ENCODE measurements at regions not wholly inside any gene's neighbourhood (a gene's known extent, or its start where the extent isn't known, plus 50 kb on each side); places are given as distances from the start of the nearest gene placed in this dataset.

GRCh38 chr3:94525043-94525442 lies 462.2 kb downstream of the NSUN3 start:
- peaks cover 6% of the 10 kb centered on the region for H3K9me3 Mint-ChIP-seq (ENCODE audit: low read depth)
- no peak for DNase-seq (ENCODE audit: low spot score, unreplicated experiment)
- H3K4me1 Mint-ChIP-seq (ENCODE audit: low read depth), result peaks cover 41% of the 10 kb centered on the region
- H3K27me3 Mint-ChIP-seq, result no peaks in the 10 kb centered on the region
- H3K4me3 Mint-ChIP-seq (ENCODE audit: low read depth), result peak overlapping the region; percentile 0
- peak overlapping the region; percentile 85 for H3K27ac Mint-ChIP-seq
- TF ChIP-seq, protein P1, sequence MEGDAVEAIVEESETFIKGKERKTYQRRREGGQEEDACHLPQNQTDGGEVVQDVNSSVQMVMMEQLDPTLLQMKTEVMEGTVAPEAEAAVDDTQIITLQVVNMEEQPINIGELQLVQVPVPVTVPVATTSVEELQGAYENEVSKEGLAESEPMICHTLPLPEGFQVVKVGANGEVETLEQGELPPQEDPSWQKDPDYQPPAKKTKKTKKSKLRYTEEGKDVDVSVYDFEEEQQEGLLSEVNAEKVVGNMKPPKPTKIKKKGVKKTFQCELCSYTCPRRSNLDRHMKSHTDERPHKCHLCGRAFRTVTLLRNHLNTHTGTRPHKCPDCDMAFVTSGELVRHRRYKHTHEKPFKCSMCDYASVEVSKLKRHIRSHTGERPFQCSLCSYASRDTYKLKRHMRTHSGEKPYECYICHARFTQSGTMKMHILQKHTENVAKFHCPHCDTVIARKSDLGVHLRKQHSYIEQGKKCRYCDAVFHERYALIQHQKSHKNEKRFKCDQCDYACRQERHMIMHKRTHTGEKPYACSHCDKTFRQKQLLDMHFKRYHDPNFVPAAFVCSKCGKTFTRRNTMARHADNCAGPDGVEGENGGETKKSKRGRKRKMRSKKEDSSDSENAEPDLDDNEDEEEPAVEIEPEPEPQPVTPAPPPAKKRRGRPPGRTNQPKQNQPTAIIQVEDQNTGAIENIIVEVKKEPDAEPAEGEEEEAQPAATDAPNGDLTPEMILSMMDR (IDR thresholded peaks at IDR 0.05; ENCODE audit: unreplicated experiment), result peak; percentile 74
- H3K36me3 Mint-ChIP-seq (ENCODE audit: insufficient read depth), result no peaks in the 10 kb centered on the region

- H3K4me1 Mint-ChIP-seq (ENCODE audit: low read depth), result peaks cover 24% of the 10 kb centered on the region
- no peak overlapping the region for H3K27ac Mint-ChIP-seq
- no peak overlapping the region for H3K4me3 Mint-ChIP-seq (ENCODE audit: low read depth)
- no peaks in the 10 kb centered on the region for H3K36me3 Mint-ChIP-seq (ENCODE audit: insufficient read depth)
- TF ChIP-seq, protein P1 (IDR thresholded peaks at IDR 0.05; ENCODE audit: unreplicated experiment), result no peak
- DNase-seq (ENCODE audit: low spot score, unreplicated experiment), result no peak
- peaks cover 7% of the 10 kb centered on the region for H3K9me3 Mint-ChIP-seq (ENCODE audit: low read depth)
- H3K27me3 Mint-ChIP-seq, result no peaks in the 10 kb centered on the region
Measured at GRCh38 chr3:94529816-94530215, 467.0 kb downstream of the NSUN3 start.

DNA sequence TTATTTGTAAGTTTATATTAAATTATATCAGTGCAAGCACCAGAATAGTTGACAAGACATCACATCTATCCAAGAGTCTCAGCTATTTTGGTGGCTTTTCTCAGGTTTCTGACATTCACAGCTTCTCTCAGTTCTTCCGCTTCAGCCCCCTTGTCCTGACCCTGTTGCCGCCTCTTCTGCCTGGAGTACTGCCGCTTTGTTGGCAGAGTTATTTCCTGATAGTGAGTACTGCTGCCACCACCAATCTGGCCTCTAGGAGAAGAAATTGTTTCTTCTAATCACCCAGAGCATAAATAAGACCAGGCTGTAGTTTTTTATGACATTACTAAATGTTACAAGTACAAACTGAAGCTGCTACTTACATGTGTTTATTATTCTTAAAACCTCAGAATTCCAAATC lies 470.1 kb downstream of the NSUN3 start:
- no peaks in the 10 kb centered on the region for H3K36me3 Mint-ChIP-seq (ENCODE audit: insufficient read depth)
- H3K27ac Mint-ChIP-seq, result no peak overlapping the region
- no peak for DNase-seq (ENCODE audit: low spot score, unreplicated experiment)
- H3K9me3 Mint-ChIP-seq (ENCODE audit: low read depth), result peaks cover 7% of the 10 kb centered on the region
- peaks cover 3% of the 10 kb centered on the region for H3K4me1 Mint-ChIP-seq (ENCODE audit: low read depth)
- H3K4me3 Mint-ChIP-seq (ENCODE audit: low read depth), result no peak overlapping the region
- TF ChIP-seq, protein P1 (IDR thresholded peaks at IDR 0.05; ENCODE audit: unreplicated experiment), result no peak
- H3K27me3 Mint-ChIP-seq, result no peaks in the 10 kb centered on the region

DNA sequence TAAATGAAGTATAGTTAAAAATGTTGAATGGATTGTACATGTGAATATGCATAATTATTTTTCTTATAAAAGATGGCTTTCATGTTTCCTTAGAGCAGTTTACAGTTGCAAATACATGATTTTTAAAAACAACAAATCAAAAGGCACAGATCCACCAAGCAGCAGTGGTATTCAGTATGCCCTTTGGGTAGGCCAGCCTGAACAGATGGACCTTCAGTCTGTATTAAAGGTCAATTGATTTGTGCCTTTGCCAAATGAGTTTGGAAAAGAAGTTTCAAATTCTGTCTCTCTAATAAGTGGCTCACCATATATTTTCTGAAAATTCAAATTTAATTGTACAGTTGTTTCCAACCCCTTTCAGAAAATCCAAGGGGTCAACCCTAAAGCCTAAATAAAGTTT lies 477.1 kb downstream of the NSUN3 start:
- H3K27ac Mint-ChIP-seq, result no peak overlapping the region
- H3K4me1 Mint-ChIP-seq (ENCODE audit: low read depth), result no peaks in the 10 kb centered on the region
- H3K9me3 Mint-ChIP-seq (ENCODE audit: low read depth), result peaks cover 7% of the 10 kb centered on the region
- TF ChIP-seq, protein P1 (IDR thresholded peaks at IDR 0.05; ENCODE audit: unreplicated experiment), result no peak
- no peak overlapping the region for H3K4me3 Mint-ChIP-seq (ENCODE audit: low read depth)
- no peak for DNase-seq (ENCODE audit: low spot score, unreplicated experiment)
- no peaks in the 10 kb centered on the region for H3K36me3 Mint-ChIP-seq (ENCODE audit: insufficient read depth)
- no peaks in the 10 kb centered on the region for H3K27me3 Mint-ChIP-seq

DNA sequence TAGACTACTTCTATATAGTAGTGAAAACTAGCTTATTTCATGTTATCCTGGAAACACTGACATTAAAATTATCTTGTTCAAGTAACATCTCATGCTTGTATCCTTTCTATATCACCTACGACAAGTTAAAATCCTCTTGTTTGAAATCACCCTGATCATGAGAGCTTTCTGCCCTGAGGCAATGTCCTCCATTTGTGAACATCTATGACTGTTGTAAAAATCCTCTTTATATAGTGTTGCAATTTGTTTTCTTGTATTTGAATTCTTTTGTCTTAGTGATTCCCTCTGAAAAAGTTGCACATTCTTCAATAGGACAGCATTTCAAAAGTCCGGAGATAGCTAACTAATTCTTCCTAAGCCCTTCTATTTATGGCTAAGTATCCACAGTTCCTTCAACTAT lies 480.3 kb downstream of the NSUN3 start:
- TF ChIP-seq, protein P1 (IDR thresholded peaks at IDR 0.05; ENCODE audit: unreplicated experiment), result no peak
- Mint-ChIP-seq H3K27me3 (no peaks in the 10 kb centered on the region), H3K36me3 (ENCODE audit: insufficient read depth) (no peaks in the 10 kb centered on the region), H3K27ac (no peak overlapping the region), H3K4me1 (ENCODE audit: low read depth) (no peaks in the 10 kb centered on the region), H3K9me3 (ENCODE audit: low read depth) (peaks cover 7% of the 10 kb centered on the region), H3K4me3 (ENCODE audit: low read depth) (no peak overlapping the region)
- DNase-seq (ENCODE audit: low spot score, unreplicated experiment), result no peak

Data from progenitor cell of endocrine pancreas (in vitro differentiated cells).